ENCODE measurements at regions not wholly inside any gene's neighbourhood (a gene's known extent, or its start where the extent isn't known, plus 50 kb on each side); places are given as distances from the start of the nearest gene placed in this dataset.

- TF ChIP-seq CTCF (conservative IDR thresholded peaks at IDR 0.05 in 1 of 2, IDR thresholded peaks at IDR 0.05 in 1 of 2; ENCODE audit: low read depth in 1 of 2, low read length in 2 of 2) (no peak), EZH2 (IDR thresholded peaks at IDR 0.05; ENCODE audit: low read length, missing control alignments) (no peak)
These were observed 89.0 kb upstream of the RASGRF1 start for GRCh38 chr15:79179597-79179996.
